HG03342 (cell line): ENCODE measurements at regions not wholly inside any gene's neighbourhood (a gene's known extent, or its start where the extent isn't known, plus 50 kb on each side); places are given as distances from the start of the nearest gene placed in this dataset.
"Not testable (repeated sequence)": the region's sequence is repeated elsewhere in the genome, so short reads cannot be mapped to it uniquely, and the experiment has no call there.

Experiments used
- ATAC-seq: cut with Tn5 transposase; IDR thresholded peaks from one replicate; pipeline ENCODE4 v1.9.1; 2021; ENCODE audit warnings: mild to moderate bottlenecking, moderate library complexity; ENCODE audit not compliant: unreplicated experiment

GRCh38 chr18:22731398-22731797 lies 201.7 kb upstream of the RBBP8 start:
- no peak for ATAC-seq

- ATAC-seq = no peak
These were observed 198.9 kb upstream of the RBBP8 start for GRCh38 chr18:22734105-22734661.

- ATAC-seq = no peak
These were observed 198.1 kb upstream of the RBBP8 start for GRCh38 chr18:22734791-22735627.

GRCh38 chr18:22737054-22737453 lies 196.1 kb upstream of the RBBP8 start:
- no peak for ATAC-seq

- ATAC-seq = no peak
These were observed 194.0 kb upstream of the RBBP8 start for GRCh38 chr18:22739061-22739642.

- no peak for ATAC-seq
These were observed 193.3 kb upstream of the RBBP8 start for GRCh38 chr18:22739789-22740188.

- no peak for ATAC-seq
These were observed 191.8 kb upstream of the RBBP8 start for GRCh38 chr18:22741318-22741717.

- ATAC-seq = no peak
These were observed 190.7 kb upstream of the RBBP8 start for GRCh38 chr18:22742409-22742808.

- no peak for ATAC-seq
These were observed 187.2 kb upstream of the RBBP8 start for GRCh38 chr18:22745966-22746365.

- no peak for ATAC-seq
These were observed 181.1 kb upstream of the RBBP8 start for GRCh38 chr18:22752014-22752413.

GRCh38 chr18:22753130-22753831 lies 179.8 kb upstream of the RBBP8 start:
- ATAC-seq = no peak

- ATAC-seq = not testable (repeated sequence)
These were observed 169.1 kb upstream of the RBBP8 start for GRCh38 chr18:22764005-22764404.

- ATAC-seq = no peak
These were observed 167.2 kb upstream of the RBBP8 start for GRCh38 chr18:22765896-22766295.

GRCh38 chr18:22767653-22768052 lies 165.5 kb upstream of the RBBP8 start:
- ATAC-seq = no peak

GRCh38 chr18:22773944-22774343 lies 159.2 kb upstream of the RBBP8 start:
- no peak for ATAC-seq

- no peak for ATAC-seq
These were observed 154.1 kb upstream of the RBBP8 start for GRCh38 chr18:22778996-22779395.

- no peak for ATAC-seq
These were observed 149.9 kb upstream of the RBBP8 start for GRCh38 chr18:22783245-22783644.

GRCh38 chr18:22783662-22784076 lies 149.5 kb upstream of the RBBP8 start:
- ATAC-seq = no peak

- ATAC-seq = no peak
These were observed 144.1 kb upstream of the RBBP8 start for GRCh38 chr18:22789052-22789451.

- no peak for ATAC-seq
These were observed 143.5 kb upstream of the RBBP8 start for GRCh38 chr18:22789600-22789999.

GRCh38 chr18:22790545-22791309 lies 142.4 kb upstream of the RBBP8 start:
- no peak for ATAC-seq
